ENCODE measurements at regions not wholly inside any gene's neighbourhood (a gene's known extent, or its start where the extent isn't known, plus 50 kb on each side); places are given as distances from the start of the nearest gene placed in this dataset.

GRCh38 chr13:75919660-75920199 is 283.6 kb downstream of the LMO7 start:
- no peak for DNase-seq

- no peak for DNase-seq
Measured at GRCh38 chr13:75915066-75915465, 278.9 kb downstream of the LMO7 start.

GRCh38 chr13:75913925-75914324 is 277.8 kb downstream of the LMO7 start:
- DNase-seq = no peak

GRCh38 chr13:75910591-75910990 is 274.5 kb downstream of the LMO7 start:
- no peak for DNase-seq
